ENCODE measurements at regions not wholly inside any gene's neighbourhood (a gene's known extent, or its start where the extent isn't known, plus 50 kb on each side); places are given as distances from the start of the nearest gene placed in this dataset.

- ChIA-PET POLR2A (no interaction called here), CTCF (no interaction called here)
- dilution Hi-C loops (cut with MboI; ENCODE audit: extremely low pct_ligation_motif_present, low sequenced_read_pairs) (no loop called here), intact Hi-C loops (cut with micrococcal nuclease) (no loop called here)
- Histone ChIP-seq H3K36me3 (ENCODE audit: control insufficient read depth in 2 of 2, extremely low read depth in 1 of 2, insufficient read depth in 2 of 2, low read length in 2 of 2) (no peaks in the 10 kb centered on the region), H4K20me1 (replicated peaks; ENCODE audit: control insufficient read depth, extremely low read depth, insufficient read depth, low read length) (no peaks in the 10 kb centered on the region), H3K27ac (ENCODE audit: insufficient read depth, low read depth, low read length) (no peak overlapping the region), H3K9me1 (replicated peaks; ENCODE audit: control insufficient read depth, extremely low read depth, insufficient read depth, low read length) (no peaks in the 10 kb centered on the region), H3K4me3 (replicated peaks in 1 of 3; ENCODE audit: insufficient read depth in 1 of 3, low read depth in 1 of 3, low read length in 3 of 3) (no peak overlapping the region), H3K4me1 (ENCODE audit: control insufficient read depth, extremely low read depth, insufficient read depth, low read length) (no peaks in the 10 kb centered on the region), H3K79me2 (ENCODE audit: control insufficient read depth, insufficient read depth, low read length) (no peaks in the 10 kb centered on the region), H2AFZ (ENCODE audit: low read depth, low read length) (no peak overlapping the region), H3K9ac (replicated peaks; ENCODE audit: extremely low read depth, insufficient read depth, low read length) (no peak overlapping the region), H3K27me3 (ENCODE audit: control insufficient read depth in 2 of 2, insufficient read depth in 2 of 2, low read length in 2 of 2) (no peaks in the 10 kb centered on the region), H3K4me2 (ENCODE audit: insufficient read depth, low read length) (no peak overlapping the region), H3K9me3 (replicated peaks; ENCODE audit: control insufficient read depth, insufficient read depth, low read length) (no peaks in the 10 kb centered on the region)
- no TSS peak for BruUV-seq (replicated peaks)
- no peak for DNase-seq (ENCODE audit: low read depth, low spot score)
- TF ChIP-seq GATA2 (IDR thresholded peaks at IDR 0.05; ENCODE audit: insufficient read depth, insufficient read length, low read depth, low read length) (no peak), JUN (IDR thresholded peaks at IDR 0.05; ENCODE audit: borderline replicate concordance, insufficient read depth, insufficient read length, low read depth) (no peak), CTCF (IDR thresholded peaks at IDR 0.05; ENCODE audit: extremely low read depth in 1 of 2, insufficient read depth in 1 of 2, low read depth in 1 of 2, low read length in 2 of 2) (no peak), POLR2AphosphoS5 (IDR thresholded peaks at IDR 0.05; ENCODE audit: insufficient read depth, low read depth, low read length) (no peak), MAX (IDR thresholded peaks at IDR 0.05; ENCODE audit: insufficient read depth, insufficient read length) (no peak), MYC (IDR thresholded peaks at IDR 0.05; ENCODE audit: low read depth, low read length) (no peak), EZH2 (IDR thresholded peaks at IDR 0.05; ENCODE audit: borderline replicate concordance, low read depth, low read length, severe bottlenecking) (no peak), FOS (IDR thresholded peaks at IDR 0.05; ENCODE audit: borderline replicate concordance, insufficient read depth, low read length) (no peak), POLR2A (IDR thresholded peaks at IDR 0.05; ENCODE audit: low read depth, low read length) (no peak)
- FAIRE-seq, result no peak
Observed at GRCh38 chr1:104348277-104348676, 598.6 kb downstream of the AMY1C start.

Data from endothelial cell of umbilical vein (primary cell).